Gastrocnemius medialis (tissue), 4 donors: ENCODE measurements at regions not wholly inside any gene's neighbourhood (a gene's known extent, or its start where the extent isn't known, plus 50 kb on each side); places are given as distances from the start of the nearest gene placed in this dataset.

Source experiments
- CTCF ChIP-seq, 5 experiments: fragments of 450-650 bp in 3 of 5; fragments of 200-600 bp in 2 of 5; sonication (generic) in 2 of 5; IDR thresholded peaks in 4 of 5; conservative IDR thresholded peaks in 1 of 5; 1 replicate in 4 of 5; 2 replicates in 1 of 5; pipeline ENCODE4 v1.5.1; 2016 to 2019; ENCODE audit warnings: antibody characterized with exemption in 5 of 5, mild to moderate bottlenecking in 3 of 5, moderate library complexity in 3 of 5
- POLR2A ChIP-seq, 2 donors: fragments of 450-650 bp; IDR thresholded peaks; one replicate each; pipeline ENCODE4 v1.6.1; 2017; ENCODE audit warnings: antibody characterized with exemption in 2 of 2, mild to moderate bottlenecking in 2 of 2, moderate library complexity in 2 of 2

GRCh38 chr4:144465546-144465945, 180.4 kb upstream of the HHIP start:
- TF ChIP-seq CTCF (IDR thresholded peaks at IDR 0.05 in 4 of 5, conservative IDR thresholded peaks at IDR 0.05 in 1 of 5), result no peak
- TF ChIP-seq POLR2A (IDR thresholded peaks at IDR 0.05), result no peak
